ENCODE measurements at regions not wholly inside any gene's neighbourhood (a gene's known extent, or its start where the extent isn't known, plus 50 kb on each side); places are given as distances from the start of the nearest gene placed in this dataset.
"Not testable (repeated sequence)": the region's sequence is repeated elsewhere in the genome, so short reads cannot be mapped to it uniquely, and the experiment has no call there.

DNA sequence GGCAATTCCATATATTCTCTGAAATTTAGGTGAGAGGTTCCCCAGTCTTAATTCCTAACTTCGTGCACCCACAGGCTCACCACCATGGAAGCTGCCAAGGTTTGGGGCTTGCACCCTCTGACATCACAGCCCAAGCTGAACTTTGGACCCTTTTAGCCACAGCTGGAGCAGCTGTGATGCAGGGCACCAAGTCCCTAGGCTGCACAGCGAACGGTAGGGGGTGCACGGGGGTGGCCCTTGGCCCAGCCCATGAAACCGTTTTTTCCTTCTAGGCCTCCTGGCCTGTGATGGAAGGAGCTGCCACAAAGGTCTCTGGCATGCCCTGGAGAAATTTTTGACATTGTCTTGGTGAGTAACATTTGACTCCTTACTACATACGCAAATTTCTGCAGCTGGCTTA is 251.9 kb upstream of the GRM3 start:
- Histone ChIP-seq H3K4me1 (ENCODE audit: control insufficient read depth, extremely low read depth, insufficient read depth, low read length) (no peaks in the 10 kb centered on the region), H3K4me2 (ENCODE audit: control insufficient read depth, extremely low read depth, insufficient read depth, low read depth, low read length) (no peak overlapping the region), H3K36me3 (ENCODE audit: control insufficient read depth in 2 of 2, extremely low read depth in 1 of 2, insufficient read depth in 2 of 2, low read length in 2 of 2) (no peaks in the 10 kb centered on the region), H3K79me2 (ENCODE audit: control insufficient read depth, insufficient read depth, low read length) (no peaks in the 10 kb centered on the region), H3K9ac (ENCODE audit: control insufficient read depth, extremely low read depth, insufficient read depth, low read length) (no peak overlapping the region), H3K4me3 (ENCODE audit: control insufficient read depth in 2 of 3, extremely low read depth in 1 of 3, insufficient read depth in 2 of 3, low read depth in 1 of 3, low read length in 3 of 3) (no peak overlapping the region), H3K9me1 (ENCODE audit: control insufficient read depth, extremely low read depth, insufficient read depth, low read length) (no peaks in the 10 kb centered on the region), H3K9me3 (ENCODE audit: control insufficient read depth, low read depth, low read length) (no peaks in the 10 kb centered on the region), H4K20me1 (ENCODE audit: control insufficient read depth, extremely low read depth, insufficient read depth, low read length) (no peaks in the 10 kb centered on the region), H3K27ac (ENCODE audit: control insufficient read depth, insufficient read depth, low read length) (no peak overlapping the region), H3K27me3 (ENCODE audit: control insufficient read depth, extremely low read depth, insufficient read depth, low read length) (no peaks in the 10 kb centered on the region), H2AFZ (ENCODE audit: control insufficient read depth, low read length) (no peak overlapping the region)
- FAIRE-seq = no peak
- TF ChIP-seq EZH2 (IDR thresholded peaks at IDR 0.05; ENCODE audit: low read length) = no peak
- TF ChIP-seq, protein P1, sequence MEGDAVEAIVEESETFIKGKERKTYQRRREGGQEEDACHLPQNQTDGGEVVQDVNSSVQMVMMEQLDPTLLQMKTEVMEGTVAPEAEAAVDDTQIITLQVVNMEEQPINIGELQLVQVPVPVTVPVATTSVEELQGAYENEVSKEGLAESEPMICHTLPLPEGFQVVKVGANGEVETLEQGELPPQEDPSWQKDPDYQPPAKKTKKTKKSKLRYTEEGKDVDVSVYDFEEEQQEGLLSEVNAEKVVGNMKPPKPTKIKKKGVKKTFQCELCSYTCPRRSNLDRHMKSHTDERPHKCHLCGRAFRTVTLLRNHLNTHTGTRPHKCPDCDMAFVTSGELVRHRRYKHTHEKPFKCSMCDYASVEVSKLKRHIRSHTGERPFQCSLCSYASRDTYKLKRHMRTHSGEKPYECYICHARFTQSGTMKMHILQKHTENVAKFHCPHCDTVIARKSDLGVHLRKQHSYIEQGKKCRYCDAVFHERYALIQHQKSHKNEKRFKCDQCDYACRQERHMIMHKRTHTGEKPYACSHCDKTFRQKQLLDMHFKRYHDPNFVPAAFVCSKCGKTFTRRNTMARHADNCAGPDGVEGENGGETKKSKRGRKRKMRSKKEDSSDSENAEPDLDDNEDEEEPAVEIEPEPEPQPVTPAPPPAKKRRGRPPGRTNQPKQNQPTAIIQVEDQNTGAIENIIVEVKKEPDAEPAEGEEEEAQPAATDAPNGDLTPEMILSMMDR (optimal IDR thresholded peaks at IDR 0.05 in 1 of 3, IDR thresholded peaks at IDR 0.05 in 1 of 3, conservative IDR thresholded peaks at IDR 0.05 in 1 of 3; ENCODE audit: extremely low read depth in 1 of 3, insufficient read depth in 2 of 3, low read length in 3 of 3) = no peak
- DNase-seq (ENCODE audit: low read depth, low spot score) = no peak
- dilution Hi-C loops (cut with MboI; ENCODE audit: extremely low pct_ligation_motif_present, low sequenced_read_pairs) = no loop called here

DNA sequence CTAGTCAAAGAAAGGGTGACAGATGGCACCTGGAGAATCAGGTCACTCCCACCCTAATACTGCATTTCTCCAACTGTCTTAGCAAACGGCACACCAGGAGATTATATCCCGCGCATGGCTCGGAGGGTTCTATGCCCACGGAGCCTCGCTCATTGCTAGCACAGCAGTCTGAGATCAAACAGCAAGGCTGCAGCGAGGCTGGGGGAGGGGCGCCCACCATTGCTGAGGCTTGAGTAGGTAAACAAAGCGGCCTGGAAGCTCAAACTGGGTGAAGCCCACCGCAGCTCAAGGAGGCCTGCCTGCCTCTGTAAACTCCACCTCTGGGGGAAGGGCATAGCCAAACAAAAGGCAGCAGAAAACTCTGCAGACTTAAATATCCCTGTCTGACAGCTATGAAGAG is 268.1 kb upstream of the GRM3 start:
- FAIRE-seq; H3K79me2 ChIP-seq (ENCODE audit: control insufficient read depth, insufficient read depth, low read length); H3K27ac ChIP-seq (ENCODE audit: control insufficient read depth, insufficient read depth, low read length); H3K4me2 ChIP-seq (ENCODE audit: control insufficient read depth, extremely low read depth, insufficient read depth, low read depth, low read length); dilution Hi-C loops (cut with MboI; ENCODE audit: extremely low pct_ligation_motif_present, low sequenced_read_pairs); H3K4me3 ChIP-seq (ENCODE audit: control insufficient read depth in 2 of 3, extremely low read depth in 1 of 3, insufficient read depth in 2 of 3, low read depth in 1 of 3, low read length in 3 of 3); H3K27me3 ChIP-seq (ENCODE audit: control insufficient read depth, extremely low read depth, insufficient read depth, low read length); H3K9me3 ChIP-seq (ENCODE audit: control insufficient read depth, low read depth, low read length); H3K9ac ChIP-seq (ENCODE audit: control insufficient read depth, extremely low read depth, insufficient read depth, low read length); H4K20me1 ChIP-seq (ENCODE audit: control insufficient read depth, extremely low read depth, insufficient read depth, low read length); H3K36me3 ChIP-seq (ENCODE audit: control insufficient read depth in 2 of 2, extremely low read depth in 1 of 2, insufficient read depth in 2 of 2, low read length in 2 of 2); H3K4me1 ChIP-seq (ENCODE audit: control insufficient read depth, extremely low read depth, insufficient read depth, low read length); DNase-seq (ENCODE audit: low read depth, low spot score); H3K9me1 ChIP-seq (ENCODE audit: control insufficient read depth, extremely low read depth, insufficient read depth, low read length); H2AFZ ChIP-seq (ENCODE audit: control insufficient read depth, low read length): not testable (repeated sequence)

DNA sequence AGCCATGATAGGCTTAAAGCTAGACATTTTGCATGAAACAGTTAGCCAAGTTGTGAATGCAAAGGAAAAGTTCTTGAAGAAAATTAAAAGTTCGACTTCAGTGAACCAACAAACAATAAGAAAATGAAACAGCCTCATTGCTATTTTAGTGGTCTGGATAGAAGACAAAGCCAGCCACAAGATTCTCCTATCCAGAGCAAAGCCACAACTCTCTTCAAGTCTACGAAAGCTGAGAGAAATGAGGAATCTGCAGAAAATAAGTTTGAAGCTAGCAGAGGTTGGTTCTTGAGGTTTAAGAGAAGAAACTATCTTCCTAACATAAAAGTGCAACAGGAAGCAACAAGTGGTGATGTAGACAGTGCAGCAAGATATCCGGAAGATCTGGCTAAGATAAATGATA is 271.4 kb upstream of the GRM3 start:
- Histone ChIP-seq H2AFZ (ENCODE audit: control insufficient read depth, low read length) (no peak overlapping the region), H3K27me3 (ENCODE audit: control insufficient read depth, extremely low read depth, insufficient read depth, low read length) (no peaks in the 10 kb centered on the region), H3K4me3 (ENCODE audit: control insufficient read depth in 2 of 3, extremely low read depth in 1 of 3, insufficient read depth in 2 of 3, low read depth in 1 of 3, low read length in 3 of 3) (no peak overlapping the region), H3K9me1 (ENCODE audit: control insufficient read depth, extremely low read depth, insufficient read depth, low read length) (no peaks in the 10 kb centered on the region), H3K27ac (ENCODE audit: control insufficient read depth, insufficient read depth, low read length) (no peak overlapping the region), H3K79me2 (ENCODE audit: control insufficient read depth, insufficient read depth, low read length) (no peaks in the 10 kb centered on the region), H4K20me1 (ENCODE audit: control insufficient read depth, extremely low read depth, insufficient read depth, low read length) (no peaks in the 10 kb centered on the region), H3K36me3 (ENCODE audit: control insufficient read depth in 2 of 2, extremely low read depth in 1 of 2, insufficient read depth in 2 of 2, low read length in 2 of 2) (no peaks in the 10 kb centered on the region), H3K9me3 (ENCODE audit: control insufficient read depth, low read depth, low read length) (no peaks in the 10 kb centered on the region), H3K9ac (ENCODE audit: control insufficient read depth, extremely low read depth, insufficient read depth, low read length) (no peak overlapping the region), H3K4me1 (ENCODE audit: control insufficient read depth, extremely low read depth, insufficient read depth, low read length) (no peaks in the 10 kb centered on the region), H3K4me2 (ENCODE audit: control insufficient read depth, extremely low read depth, insufficient read depth, low read depth, low read length) (no peak overlapping the region)
- dilution Hi-C loops (cut with MboI; ENCODE audit: extremely low pct_ligation_motif_present, low sequenced_read_pairs) = no loop called here
- DNase-seq (ENCODE audit: low read depth, low spot score) (no peak), FAIRE-seq (no peak)
- TF ChIP-seq EZH2 (IDR thresholded peaks at IDR 0.05; ENCODE audit: low read length) = no peak
- TF ChIP-seq, protein P1 (optimal IDR thresholded peaks at IDR 0.05 in 1 of 3, IDR thresholded peaks at IDR 0.05 in 1 of 3, conservative IDR thresholded peaks at IDR 0.05 in 1 of 3; ENCODE audit: extremely low read depth in 1 of 3, insufficient read depth in 2 of 3, low read length in 3 of 3) = no peak

Data from keratinocyte (primary cell).